ENCODE measurements at regions not wholly inside any gene's neighbourhood (a gene's known extent, or its start where the extent isn't known, plus 50 kb on each side); places are given as distances from the start of the nearest gene placed in this dataset.

DNA sequence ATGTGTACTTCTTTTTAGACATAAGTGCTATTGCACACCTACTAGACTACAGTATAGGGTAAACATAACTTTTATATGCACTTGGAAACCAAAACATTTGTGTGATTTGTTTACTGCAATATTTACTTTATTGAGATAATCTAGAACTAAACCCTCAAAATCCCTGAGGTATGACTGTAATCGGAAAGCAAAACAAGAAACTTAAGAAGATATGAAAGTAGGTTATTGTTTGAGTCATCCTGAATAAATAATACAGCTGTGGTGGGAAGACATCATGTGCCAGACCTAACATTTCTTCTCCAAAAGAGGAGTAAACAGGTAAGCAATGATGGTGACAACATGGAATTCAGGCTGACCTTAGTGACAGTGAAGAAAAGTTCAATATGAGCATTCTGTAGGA, 765.5 kb downstream of the OTOL1 start:
- H3K4me3 ChIP-seq: no peak overlapping the region
- DNase-seq (no peak), ATAC-seq (no peak)
- intact Hi-C loops (cut with DNase I): no loop called here
- H3K4me1 ChIP-seq: no peaks in the 10 kb centered on the region
- H3K27ac ChIP-seq: no peak overlapping the region
- H3K9me3 ChIP-seq: no peaks in the 10 kb centered on the region
- TF ChIP-seq, protein P1, sequence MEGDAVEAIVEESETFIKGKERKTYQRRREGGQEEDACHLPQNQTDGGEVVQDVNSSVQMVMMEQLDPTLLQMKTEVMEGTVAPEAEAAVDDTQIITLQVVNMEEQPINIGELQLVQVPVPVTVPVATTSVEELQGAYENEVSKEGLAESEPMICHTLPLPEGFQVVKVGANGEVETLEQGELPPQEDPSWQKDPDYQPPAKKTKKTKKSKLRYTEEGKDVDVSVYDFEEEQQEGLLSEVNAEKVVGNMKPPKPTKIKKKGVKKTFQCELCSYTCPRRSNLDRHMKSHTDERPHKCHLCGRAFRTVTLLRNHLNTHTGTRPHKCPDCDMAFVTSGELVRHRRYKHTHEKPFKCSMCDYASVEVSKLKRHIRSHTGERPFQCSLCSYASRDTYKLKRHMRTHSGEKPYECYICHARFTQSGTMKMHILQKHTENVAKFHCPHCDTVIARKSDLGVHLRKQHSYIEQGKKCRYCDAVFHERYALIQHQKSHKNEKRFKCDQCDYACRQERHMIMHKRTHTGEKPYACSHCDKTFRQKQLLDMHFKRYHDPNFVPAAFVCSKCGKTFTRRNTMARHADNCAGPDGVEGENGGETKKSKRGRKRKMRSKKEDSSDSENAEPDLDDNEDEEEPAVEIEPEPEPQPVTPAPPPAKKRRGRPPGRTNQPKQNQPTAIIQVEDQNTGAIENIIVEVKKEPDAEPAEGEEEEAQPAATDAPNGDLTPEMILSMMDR (IDR thresholded peaks at IDR 0.05): no peak
- H3K27me3 ChIP-seq (ENCODE audit: low read depth): no peaks in the 10 kb centered on the region
- no peaks in the 10 kb centered on the region for H3K36me3 ChIP-seq

DNA sequence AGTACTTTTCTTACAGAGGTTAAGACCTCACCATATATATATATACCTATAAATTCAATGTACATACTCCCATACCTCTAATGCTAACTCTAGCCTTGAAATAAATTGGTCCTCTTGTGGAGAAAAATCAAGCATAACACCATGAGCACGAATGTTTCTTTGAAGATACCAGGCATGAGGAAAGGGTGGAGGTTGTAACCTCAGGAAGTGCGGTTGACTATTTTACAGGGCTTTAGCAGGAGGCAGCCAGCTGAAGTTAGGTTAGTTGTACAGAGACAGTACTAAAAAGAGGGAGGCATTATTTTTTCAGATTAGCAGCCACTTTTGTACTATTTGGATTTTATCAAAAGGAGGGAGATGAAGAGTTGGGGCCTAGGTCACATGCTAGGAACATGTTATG, 767.0 kb downstream of the OTOL1 start:
- intact Hi-C loops (cut with DNase I): no loop called here
- H3K4me3 ChIP-seq: no peak overlapping the region
- no peaks in the 10 kb centered on the region for H3K4me1 ChIP-seq
- no peaks in the 10 kb centered on the region for H3K9me3 ChIP-seq
- H3K27me3 ChIP-seq (ENCODE audit: low read depth): no peaks in the 10 kb centered on the region
- ATAC-seq (no peak), DNase-seq (no peak)
- TF ChIP-seq, protein P1 (IDR thresholded peaks at IDR 0.05): no peak
- H3K27ac ChIP-seq: no peak overlapping the region
- H3K36me3 ChIP-seq: no peaks in the 10 kb centered on the region

DNA sequence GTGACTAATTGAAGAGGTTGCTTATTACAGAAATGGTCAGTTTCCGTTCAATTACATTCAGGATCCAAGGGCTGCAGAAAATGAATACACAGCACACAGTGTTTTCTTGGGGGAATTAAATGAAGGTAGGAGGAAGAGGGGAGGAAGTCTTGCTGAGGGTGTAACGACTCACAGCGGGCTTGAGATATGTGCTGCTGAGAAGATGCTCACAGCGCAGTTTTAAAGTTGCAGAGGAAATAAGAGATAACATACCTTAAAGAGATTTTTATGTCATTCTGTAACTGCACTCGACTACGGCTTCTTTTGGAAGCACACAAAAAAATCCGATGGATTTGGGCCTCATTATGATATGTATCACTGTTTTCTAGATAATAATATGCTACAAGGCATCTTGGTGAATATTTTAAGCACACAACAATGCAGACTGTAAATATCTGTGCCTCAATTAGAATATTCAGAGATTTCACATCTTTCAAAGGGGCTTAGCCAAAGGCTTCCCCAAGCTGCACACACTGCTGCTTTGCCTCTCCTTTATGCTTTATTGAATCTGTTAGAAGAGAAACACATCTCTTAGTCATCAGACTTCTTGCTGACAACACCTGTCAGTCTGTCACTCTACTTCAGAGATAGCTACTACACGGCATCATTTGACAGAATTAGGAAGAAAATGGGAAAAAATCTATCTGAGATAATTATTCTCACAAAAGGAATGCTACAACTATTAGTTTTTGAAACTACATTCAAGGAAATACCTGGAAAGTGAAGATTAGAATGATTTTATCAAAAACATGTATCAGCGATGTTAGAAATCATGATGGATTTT, 773.2 kb downstream of the OTOL1 start:
- intact Hi-C loops (cut with DNase I): no loop called here
- no peaks in the 10 kb centered on the region for H3K4me1 ChIP-seq
- no peaks in the 10 kb centered on the region for H3K27me3 ChIP-seq (ENCODE audit: low read depth)
- no peak overlapping the region for H3K4me3 ChIP-seq
- TF ChIP-seq, protein P1 (IDR thresholded peaks at IDR 0.05): no peak
- DNase-seq (no peak), ATAC-seq (no peak)
- H3K27ac ChIP-seq: no peak overlapping the region
- no peaks in the 10 kb centered on the region for H3K9me3 ChIP-seq
- H3K36me3 ChIP-seq: no peaks in the 10 kb centered on the region

DNA sequence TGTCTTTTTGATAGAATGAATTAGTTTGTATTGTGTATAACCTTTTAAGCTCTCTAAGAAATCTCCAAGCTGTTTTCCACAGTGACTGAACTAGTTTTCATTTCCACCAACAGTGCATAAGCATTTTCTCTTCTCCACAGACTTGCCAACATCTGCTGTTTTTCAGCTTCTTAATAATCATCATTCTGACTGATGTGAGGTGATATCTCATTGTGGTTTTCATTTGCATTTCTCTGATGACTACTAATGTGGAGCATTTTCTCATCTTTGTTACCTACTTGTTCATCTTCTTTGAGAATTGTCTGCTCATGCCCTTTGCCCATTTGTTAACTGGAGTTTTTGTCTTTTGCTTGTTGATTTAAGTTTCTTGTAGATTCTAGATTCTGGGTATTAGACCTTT, 777.5 kb downstream of the OTOL1 start:
- no peak for DNase-seq
- Histone ChIP-seq H3K36me3 (no peaks in the 10 kb centered on the region), H3K27ac (no peak overlapping the region), H3K4me1 (no peaks in the 10 kb centered on the region), H3K27me3 (ENCODE audit: low read depth) (no peaks in the 10 kb centered on the region), H3K4me3 (no peak overlapping the region), H3K9me3 (no peaks in the 10 kb centered on the region)
- intact Hi-C loops (cut with DNase I): no loop called here
- TF ChIP-seq, protein P1 (IDR thresholded peaks at IDR 0.05): no peak
- no peak for ATAC-seq

DNA sequence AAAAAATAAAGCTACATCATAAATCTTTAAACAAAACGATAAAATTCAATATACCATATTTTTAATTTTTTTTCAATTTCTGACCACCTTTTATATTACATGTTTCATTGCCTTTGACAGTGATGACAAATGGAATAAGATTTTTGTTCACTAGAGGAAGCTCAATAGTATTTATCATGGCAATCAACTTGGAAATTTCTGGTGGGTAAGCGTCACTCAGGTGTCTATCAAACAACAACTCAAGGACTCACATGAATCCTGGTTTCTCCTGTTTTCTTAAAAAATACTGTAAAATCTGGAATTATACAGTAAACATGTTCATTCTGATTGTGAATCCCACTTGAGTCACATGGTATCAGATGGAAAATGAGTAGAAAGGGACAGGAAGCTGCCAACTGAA, 782.2 kb downstream of the OTOL1 start:
- Histone ChIP-seq H3K36me3 (no peaks in the 10 kb centered on the region), H3K27ac (no peak overlapping the region), H3K9me3 (no peaks in the 10 kb centered on the region), H3K4me1 (no peaks in the 10 kb centered on the region), H3K27me3 (ENCODE audit: low read depth) (no peaks in the 10 kb centered on the region), H3K4me3 (no peak overlapping the region)
- ATAC-seq (no peak), DNase-seq (no peak)
- TF ChIP-seq, protein P1 (IDR thresholded peaks at IDR 0.05): no peak
- intact Hi-C loops (cut with DNase I): no loop called here
